Loucy (cell line): ENCODE measurements at regions not wholly inside any gene's neighbourhood (a gene's known extent, or its start where the extent isn't known, plus 50 kb on each side); places are given as distances from the start of the nearest gene placed in this dataset.

Experiments used
- EZH2phosphoT487 ChIP-seq: fragments of 200-600 bp; IDR thresholded peaks from 2 replicates; pipeline ENCODE4 v1.6.1; 2018; ENCODE audit warnings: antibody characterized with exemption, mild to moderate bottlenecking, moderate library complexity, borderline replicate concordance
- TF ChIP-seq, protein P1 (sequence below): fragments of 200-600 bp; sonication (generic); conservative IDR thresholded peaks from 2 replicates; pipeline ENCODE4 v1.5.1; 2014; ENCODE audit warnings: mild to moderate bottlenecking, antibody characterized with exemption, low read length

DNA sequence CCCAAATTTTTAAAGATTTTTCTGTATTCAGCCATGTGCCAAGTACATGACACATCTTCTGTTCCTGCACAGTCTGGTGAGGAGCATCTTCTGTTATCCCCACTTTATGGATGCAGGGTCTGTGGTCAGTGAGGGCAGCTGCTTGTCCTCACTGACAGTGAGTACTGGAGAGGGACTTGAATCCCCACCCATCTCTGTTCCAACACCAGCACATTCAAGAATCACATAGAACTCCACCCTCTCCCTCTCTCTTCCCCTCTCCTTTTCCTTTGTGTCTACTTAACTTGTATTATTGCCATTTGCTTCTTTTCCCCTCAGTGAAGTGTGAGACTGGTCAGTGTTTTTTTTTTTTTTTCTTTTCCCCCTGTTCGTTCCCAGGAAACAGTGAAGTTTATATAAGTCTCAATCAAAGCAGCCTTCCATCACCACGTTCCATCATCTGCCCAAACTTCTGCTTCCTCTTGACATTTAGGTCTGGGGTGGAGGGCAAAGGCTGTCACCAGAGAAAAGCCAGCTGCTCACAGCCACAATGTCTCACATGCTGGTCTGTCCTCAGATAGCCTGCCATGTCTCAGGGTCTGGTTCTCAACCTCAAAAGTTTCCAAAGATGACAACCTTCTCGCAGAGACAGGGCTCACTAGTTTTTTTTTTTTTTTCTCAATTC is 110.0 kb upstream of the SSTR4 start:
- TF ChIP-seq, protein P1, sequence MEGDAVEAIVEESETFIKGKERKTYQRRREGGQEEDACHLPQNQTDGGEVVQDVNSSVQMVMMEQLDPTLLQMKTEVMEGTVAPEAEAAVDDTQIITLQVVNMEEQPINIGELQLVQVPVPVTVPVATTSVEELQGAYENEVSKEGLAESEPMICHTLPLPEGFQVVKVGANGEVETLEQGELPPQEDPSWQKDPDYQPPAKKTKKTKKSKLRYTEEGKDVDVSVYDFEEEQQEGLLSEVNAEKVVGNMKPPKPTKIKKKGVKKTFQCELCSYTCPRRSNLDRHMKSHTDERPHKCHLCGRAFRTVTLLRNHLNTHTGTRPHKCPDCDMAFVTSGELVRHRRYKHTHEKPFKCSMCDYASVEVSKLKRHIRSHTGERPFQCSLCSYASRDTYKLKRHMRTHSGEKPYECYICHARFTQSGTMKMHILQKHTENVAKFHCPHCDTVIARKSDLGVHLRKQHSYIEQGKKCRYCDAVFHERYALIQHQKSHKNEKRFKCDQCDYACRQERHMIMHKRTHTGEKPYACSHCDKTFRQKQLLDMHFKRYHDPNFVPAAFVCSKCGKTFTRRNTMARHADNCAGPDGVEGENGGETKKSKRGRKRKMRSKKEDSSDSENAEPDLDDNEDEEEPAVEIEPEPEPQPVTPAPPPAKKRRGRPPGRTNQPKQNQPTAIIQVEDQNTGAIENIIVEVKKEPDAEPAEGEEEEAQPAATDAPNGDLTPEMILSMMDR: no peak
- TF ChIP-seq EZH2phosphoT487: no peak
